Right renal cortex interstitium (tissue), 3 donors: ENCODE measurements at regions not wholly inside any gene's neighbourhood (a gene's known extent, or its start where the extent isn't known, plus 50 kb on each side); places are given as distances from the start of the nearest gene placed in this dataset.

Source experiments
- DNase-seq, 3 donors: peaks; one replicate each; pipeline ENCODE4 v3.0.0-alpha.2; 2013; ENCODE audit warnings: low read depth in 3 of 3, low spot score in 2 of 3

DNA sequence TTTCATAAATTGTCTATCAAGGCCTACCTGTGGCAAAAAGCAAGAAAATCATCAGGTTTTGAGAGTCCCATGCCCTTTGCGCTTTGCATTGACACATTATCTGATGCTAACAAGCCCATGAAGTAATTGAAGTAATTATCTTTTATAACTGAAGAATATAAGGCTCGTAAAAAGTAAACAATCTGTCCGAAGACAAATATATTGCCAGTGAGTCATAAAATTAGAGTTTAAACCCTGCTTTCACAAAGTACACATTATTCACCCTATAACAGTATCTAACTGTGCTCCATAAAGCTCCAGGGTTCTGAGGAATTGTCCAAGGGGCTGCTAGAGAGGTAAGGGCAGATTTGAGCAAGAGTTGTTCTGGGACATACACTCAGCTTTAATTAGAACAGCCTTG lies 102.3 kb upstream of the PPP1R3A start:
- no peak for DNase-seq

DNA sequence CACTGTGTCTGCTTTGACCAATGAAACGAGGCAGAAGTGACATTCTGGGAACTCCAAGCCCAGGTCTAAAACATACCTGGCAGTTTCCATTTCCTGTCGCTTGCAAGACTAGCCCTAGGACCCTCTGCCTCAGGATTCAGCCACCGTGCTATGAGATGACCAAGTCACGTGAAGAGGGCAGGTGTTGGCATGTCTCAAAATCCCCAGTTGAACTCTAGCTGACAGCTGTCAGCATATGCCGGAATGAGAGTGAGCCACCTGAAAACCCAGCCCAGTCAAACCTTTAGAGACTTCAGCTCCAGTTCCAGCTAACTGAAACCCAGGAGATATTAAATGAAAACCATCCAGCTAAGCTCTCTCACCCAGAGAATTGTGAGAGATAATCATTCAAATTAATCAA lies 89.9 kb upstream of the PPP1R3A start:
- DNase-seq: no peak

DNA sequence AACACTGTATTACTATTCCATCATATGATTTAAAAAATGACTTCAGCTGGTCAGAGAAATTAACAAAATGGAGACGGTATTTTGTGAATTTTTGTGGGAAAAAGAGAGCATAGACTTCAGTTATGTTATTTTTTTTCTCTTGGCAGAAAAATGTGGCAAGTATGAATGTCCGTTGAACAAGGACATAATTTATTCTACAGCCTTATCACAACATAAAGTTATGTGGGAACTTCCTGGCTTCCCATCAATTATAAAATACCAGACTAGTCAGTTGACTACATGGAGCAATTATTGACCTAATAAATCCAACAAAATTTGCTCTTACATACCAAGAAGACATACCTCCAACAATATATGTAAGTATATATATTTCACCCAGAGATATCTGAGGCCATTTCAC lies 88.6 kb upstream of the PPP1R3A start:
- no peak for DNase-seq

DNA sequence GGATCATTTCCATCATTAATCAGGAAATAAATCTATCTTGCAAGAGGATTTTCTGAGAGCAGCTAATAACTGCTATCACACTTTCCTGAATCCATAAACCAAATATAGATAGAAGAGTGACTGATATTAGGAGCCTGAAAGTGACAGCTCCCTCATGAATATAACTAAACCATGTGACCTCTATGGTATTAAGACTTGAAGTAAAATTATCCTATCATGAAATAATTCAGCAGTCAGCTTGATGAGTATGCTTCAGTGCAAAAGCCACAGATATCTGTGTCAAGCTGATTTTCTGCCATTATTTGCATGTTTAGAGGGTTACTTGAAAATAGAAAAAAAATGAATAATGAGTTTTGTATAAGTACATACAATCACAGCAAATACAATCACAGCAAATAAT lies 80.1 kb upstream of the PPP1R3A start:
- DNase-seq: no peak

DNA sequence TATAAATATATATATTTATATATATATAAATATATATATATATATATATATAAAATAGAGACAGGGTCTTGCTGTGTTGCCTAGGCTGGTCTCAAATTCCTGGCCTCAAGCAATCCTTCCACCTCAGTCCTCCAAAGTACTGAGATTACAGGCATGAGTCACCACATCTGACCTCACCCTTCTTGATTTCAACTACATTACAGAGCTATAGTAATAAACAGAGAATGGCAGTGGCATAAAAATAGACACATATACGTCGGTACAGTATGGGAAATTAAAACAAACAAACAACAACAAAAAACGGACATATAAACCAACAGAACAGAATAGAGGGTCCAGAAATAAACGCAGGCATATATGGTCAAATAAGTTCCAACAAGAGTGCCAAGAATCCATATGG lies 77.6 kb upstream of the PPP1R3A start:
- no peak for DNase-seq

DNA sequence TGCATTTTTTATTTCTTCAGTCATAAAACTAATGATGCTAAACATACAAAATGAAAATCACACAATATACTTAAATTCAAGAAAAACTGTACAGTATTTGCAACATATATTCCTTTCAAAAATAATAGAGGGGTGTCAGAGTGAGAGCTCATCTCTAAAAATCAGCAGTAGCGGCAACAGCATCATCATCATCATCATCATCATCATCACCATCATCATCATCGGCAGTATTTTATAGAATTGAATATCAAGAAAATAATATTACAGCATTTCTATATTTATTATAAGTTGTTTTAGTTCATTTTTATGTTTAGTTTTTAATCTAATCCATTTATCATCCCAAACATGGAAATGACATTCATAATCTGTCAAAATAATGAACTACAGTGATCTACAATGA lies 67.4 kb upstream of the PPP1R3A start:
- DNase-seq: no peak

DNA sequence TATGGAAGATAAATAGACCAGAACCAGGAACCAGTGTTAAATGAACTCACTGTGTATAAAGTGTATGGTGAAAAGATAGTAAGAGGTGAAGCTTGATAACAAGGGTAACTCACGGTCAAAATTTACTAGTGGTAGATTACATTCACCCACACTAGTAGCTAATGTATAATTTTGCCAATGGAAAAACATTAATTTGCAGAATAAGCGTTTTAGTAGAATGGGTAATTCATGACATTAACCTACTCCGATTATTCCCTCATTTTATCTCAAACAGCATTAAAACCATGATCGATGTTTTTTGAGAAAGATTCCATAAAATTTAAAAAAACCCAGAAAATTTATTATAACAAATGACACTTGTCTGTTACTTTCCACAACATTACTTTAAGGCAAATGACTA lies 57.7 kb upstream of the PPP1R3A start:
- DNase-seq: no peak

DNA sequence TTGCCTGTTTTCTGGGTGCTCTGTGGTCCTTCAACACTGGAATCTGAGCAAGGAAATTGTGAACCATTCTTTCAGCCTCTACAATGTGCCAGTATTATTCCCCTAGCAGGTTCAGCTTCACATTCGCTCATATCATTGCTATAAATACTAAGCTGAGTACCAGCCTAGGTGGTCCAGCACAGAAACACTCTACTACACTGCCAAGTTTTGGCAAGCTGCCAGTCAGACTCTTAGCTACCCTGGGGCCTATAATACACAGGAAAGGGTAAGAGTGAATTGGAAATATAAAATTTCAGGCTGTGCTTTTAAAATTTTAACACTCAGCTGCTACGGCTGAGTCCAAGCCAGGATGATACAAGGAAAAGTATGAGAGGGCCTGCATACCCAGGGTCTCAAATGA lies 49.9 kb upstream of the PPP1R3A start:
- no peak for DNase-seq
